AG04450 (cell line): ENCODE measurements at regions not wholly inside any gene's neighbourhood (a gene's known extent, or its start where the extent isn't known, plus 50 kb on each side); places are given as distances from the start of the nearest gene placed in this dataset.
A peak's percentile ranks its signal among the peaks of the same experiment; 100 is the strongest.
"Not testable (repeated sequence)": the region's sequence is repeated elsewhere in the genome, so short reads cannot be mapped to it uniquely, and the experiment has no call there.

Experiments used
- CTCF ChIA-PET: fragments of 300-600, 350-600 bp; formaldehyde crosslinking; extraction: SDS; loops from one replicate; lab custom pipeline; 2022; ENCODE audit warnings: antibody characterized with exemption, inconsistent platforms; lab: Charles Lee
- POLR2A ChIA-PET: fragments of 350-600 bp; formaldehyde crosslinking; extraction: SDS; loops from one replicate; lab custom pipeline; 2021; ENCODE audit warnings: antibody characterized with exemption, inconsistent platforms; lab: Yijun Ruan, JAX
- DNase-seq: peaks from one replicate; pipeline ENCODE4 v3.0.0-alpha.2; 2011; ENCODE audit warnings: low read depth, low spot score
- H3K27ac ChIP-seq: one replicate; pipeline ENCODE4 v1.5.1; 2012; ENCODE audit warnings: low read depth, low read length, control low read depth
- H3K27me3 ChIP-seq: one replicate; pipeline ENCODE4 v1.6.0; 2012; ENCODE audit warnings: low read length; ENCODE audit not compliant: control insufficient read depth, insufficient read depth
- H3K4me3 ChIP-seq: 2 replicates; pipeline ENCODE4 v1.5.1; 2011; ENCODE audit warnings: mild to moderate bottlenecking, low read depth, low read length, control low read depth
- H3K9me3 ChIP-seq: 2 replicates; pipeline ENCODE4 v1.5.1; 2012; ENCODE audit warnings: low read length; ENCODE audit not compliant: control insufficient read depth, insufficient read depth
- CTCF ChIP-seq: IDR thresholded peaks from 2 replicates; pipeline ENCODE4 v1.5.1; 2011; ENCODE audit warnings: low read depth, low read length, control low read depth, inconsistent platforms

GRCh38 chr17:21549107-21549687, 143.1 kb upstream of the KCNJ18 start:
- no peak for TF ChIP-seq CTCF
- H3K27ac ChIP-seq, result peak overlapping the region; percentile 86
- no peaks in the 10 kb centered on the region for H3K27me3 ChIP-seq
- H3K4me3 ChIP-seq, result peak overlapping the region; percentile 90
- CTCF ChIA-PET, result interaction anchor here (1.2 to 4.7 kb wide), 2 partner anchors 37 to 92 kb away, joined by 5 to 39 read pairs; no protein-coding TSS in a partner anchor
- no peaks in the 10 kb centered on the region for H3K9me3 ChIP-seq
- POLR2A ChIA-PET, result interaction anchor here (0.7 kb wide), 1 partner anchor 263 kb away, joined by 5 read pairs; no protein-coding TSS in a partner anchor
- DNase-seq, result no peak

- CTCF ChIA-PET, result interaction anchor here (0.6 to 4.7 kb wide), 3 partner anchors 38 to 474 kb away, joined by 3 to 39 read pairs (median 5); no protein-coding TSS in a partner anchor
These were observed 142.3 kb upstream of the KCNJ18 start for GRCh38 chr17:21550031-21550430.

GRCh38 chr17:21551081-21551881, 141.0 kb upstream of the KCNJ18 start:
- Histone ChIP-seq H3K27ac (peak overlapping the region; percentile 88), H3K27me3 (no peaks in the 10 kb centered on the region), H3K4me3 (peak overlapping the region; percentile 90), H3K9me3 (no peaks in the 10 kb centered on the region)
- POLR2A ChIA-PET, result interaction anchor here (1.0 to 1.1 kb wide), 2 partner anchors 15 to 94 kb away, joined by 4 to 5 read pairs; no protein-coding TSS in a partner anchor
- CTCF ChIA-PET, result interaction anchor here (0.6 to 1.3 kb wide), 4 partner anchors 38 to 100 kb away, joined by 3 to 4 read pairs (median 4); no protein-coding TSS in a partner anchor
- no peak for TF ChIP-seq CTCF
- DNase-seq, result peak; percentile 69

More at GRCh38 chr17:21550031-21550430, 142.3 kb upstream of the KCNJ18 start:
- not testable (repeated sequence) for H3K27me3 ChIP-seq, DNase-seq, H3K9me3 ChIP-seq
- Histone ChIP-seq H3K4me3 (peak overlapping the region; percentile 90), H3K27ac (peak overlapping the region; percentile 86)
- POLR2A ChIA-PET, result interaction anchor here (0.7 kb wide), 1 partner anchor 264 kb away, joined by 5 read pairs; no protein-coding TSS in a partner anchor

GRCh38 chr17:21558921-21559320, 133.4 kb upstream of the KCNJ18 start:
- H3K4me3 ChIP-seq, H3K27me3 ChIP-seq, DNase-seq, CTCF ChIA-PET, POLR2A ChIA-PET, H3K9me3 ChIP-seq, H3K27ac ChIP-seq: not testable (repeated sequence)

GRCh38 chr17:21564262-21564661, 128.1 kb upstream of the KCNJ18 start:
- no peaks in the 10 kb centered on the region for H3K9me3 ChIP-seq
- TF ChIP-seq CTCF, result no peak
- H3K4me3 ChIP-seq, result no peak overlapping the region
- ChIA-PET CTCF (no interaction called here), POLR2A (no interaction called here)
- no peak for DNase-seq
- H3K27ac ChIP-seq, result no peak overlapping the region
- no peaks in the 10 kb centered on the region for H3K27me3 ChIP-seq

GRCh38 chr17:21564757-21565156, 127.6 kb upstream of the KCNJ18 start:
- POLR2A ChIA-PET, H3K27ac ChIP-seq, DNase-seq, H3K9me3 ChIP-seq, H3K4me3 ChIP-seq, CTCF ChIA-PET, H3K27me3 ChIP-seq: not testable (repeated sequence)

GRCh38 chr17:21570427-21570826, 121.9 kb upstream of the KCNJ18 start:
- CTCF ChIA-PET, H3K27me3 ChIP-seq, H3K4me3 ChIP-seq, POLR2A ChIA-PET, DNase-seq, H3K27ac ChIP-seq: not testable (repeated sequence)
- H3K9me3 ChIP-seq, result peaks cover 10% of the 10 kb centered on the region; the same call in 1 of the 2 replicates

- POLR2A ChIA-PET, H3K27me3 ChIP-seq, CTCF ChIA-PET, H3K4me3 ChIP-seq, DNase-seq, H3K27ac ChIP-seq: not testable (repeated sequence)
- H3K9me3 ChIP-seq, result peaks cover 10% of the 10 kb centered on the region; the same call in 1 of the 2 replicates
These were observed 120.2 kb upstream of the KCNJ18 start for GRCh38 chr17:21572148-21572547.
